AG20443 (cell line): ENCODE measurements at regions not wholly inside any gene's neighbourhood (a gene's known extent, or its start where the extent isn't known, plus 50 kb on each side); places are given as distances from the start of the nearest gene placed in this dataset.
A peak's percentile ranks its signal among the peaks of the same experiment; 100 is the strongest.
"Not testable (repeated sequence)": the region's sequence is repeated elsewhere in the genome, so short reads cannot be mapped to it uniquely, and the experiment has no call there.

ENCODE experiments used
- DNase-seq: peaks from one replicate; pipeline ENCODE4 v3.0.0; 2012; ENCODE audit warnings: low spot score, mixed read lengths

- DNase-seq: not testable (repeated sequence)
Observed at GRCh38 chr10:29363930-29364329, 75.1 kb downstream of the LYZL1 start.

- DNase-seq: not testable (repeated sequence)
Observed at GRCh38 chr10:29366206-29366605, 77.3 kb downstream of the LYZL1 start.

- no peak for DNase-seq
Observed at GRCh38 chr10:29369419-29369818, 80.5 kb downstream of the LYZL1 start.

GRCh38 chr10:29370097-29371092, 81.5 kb downstream of the LYZL1 start:
- DNase-seq: no peak

- DNase-seq: no peak
Observed at GRCh38 chr10:29372920-29373319, 84.0 kb downstream of the LYZL1 start.

GRCh38 chr10:29374162-29374561, 85.3 kb downstream of the LYZL1 start:
- DNase-seq: no peak

- no peak for DNase-seq
Observed at GRCh38 chr10:29375888-29376287, 87.0 kb downstream of the LYZL1 start.

GRCh38 chr10:29377333-29377961, 88.6 kb downstream of the LYZL1 start:
- DNase-seq: peak; percentile 73

GRCh38 chr10:29378106-29378505, 89.2 kb downstream of the LYZL1 start:
- DNase-seq: no peak

- DNase-seq: no peak
Observed at GRCh38 chr10:29379208-29379607, 90.3 kb downstream of the LYZL1 start.

GRCh38 chr10:29379777-29380598, 91.1 kb downstream of the LYZL1 start:
- DNase-seq: not testable (repeated sequence)

GRCh38 chr10:29380599-29381511, 92.0 kb downstream of the LYZL1 start:
- not testable (repeated sequence) for DNase-seq

- DNase-seq: peak; percentile 47
Observed at GRCh38 chr10:29386342-29386999, 97.6 kb downstream of the LYZL1 start.

- DNase-seq: no peak
Observed at GRCh38 chr10:29387269-29387668, 98.4 kb downstream of the LYZL1 start.

- DNase-seq: not testable (repeated sequence)
Observed at GRCh38 chr10:29388112-29388511, 99.2 kb downstream of the LYZL1 start.

- DNase-seq: no peak
Observed at GRCh38 chr10:29389493-29389892, 100.6 kb downstream of the LYZL1 start.

- peak; percentile 16 for DNase-seq
Observed at GRCh38 chr10:29389935-29390334, 101.1 kb downstream of the LYZL1 start.

GRCh38 chr10:29392376-29393021, 103.6 kb downstream of the LYZL1 start:
- peak; percentile 66 for DNase-seq

- no peak for DNase-seq
Observed at GRCh38 chr10:29394321-29394932, 105.6 kb downstream of the LYZL1 start.

- no peak for DNase-seq
Observed at GRCh38 chr10:29395409-29395808, 106.5 kb downstream of the LYZL1 start.
